Endodermal cell (in vitro differentiated cells): ENCODE measurements at regions not wholly inside any gene's neighbourhood (a gene's known extent, or its start where the extent isn't known, plus 50 kb on each side); places are given as distances from the start of the nearest gene placed in this dataset.

Source experiments
- DNase-seq: peaks from one replicate; pipeline ENCODE4 v3.0.0-alpha.2; 2017
- H3K27ac ChIP-seq: 2 replicates; pipeline ENCODE4 v1.5.1; 2013; ENCODE audit warnings: mild to moderate bottlenecking, low read depth, low read length, moderate library complexity
- H3K27me3 ChIP-seq: 2 replicates; pipeline ENCODE4 v1.6.1; 2013; ENCODE audit warnings: mild to moderate bottlenecking, low read length, moderate library complexity; ENCODE audit not compliant: insufficient read depth, control insufficient read depth, poor library complexity, severe bottlenecking
- H3K36me3 ChIP-seq: 2 replicates; pipeline ENCODE4 v1.7.0; 2013; ENCODE audit warnings: mild to moderate bottlenecking, low read length, moderate library complexity; ENCODE audit not compliant: control insufficient read depth, insufficient read depth
- H3K4me1 ChIP-seq: one replicate; pipeline ENCODE4 v1.7.0; 2013; ENCODE audit warnings: low read length; ENCODE audit not compliant: control insufficient read depth, insufficient read depth
- H3K4me3 ChIP-seq: 2 replicates; pipeline ENCODE4 v1.5.1; 2013; ENCODE audit warnings: mild to moderate bottlenecking, low read length, moderate library complexity
- H3K9ac ChIP-seq: 2 replicates; pipeline ENCODE4 v1.6.1; 2013; ENCODE audit warnings: mild to moderate bottlenecking, low read length, moderate library complexity; ENCODE audit not compliant: poor library complexity, severe bottlenecking; ENCODE audit errors: extremely low read depth
- H3K9me3 ChIP-seq: 2 replicates; pipeline ENCODE4 v1.6.1; 2013; ENCODE audit warnings: mild to moderate bottlenecking, low read length, moderate library complexity; ENCODE audit not compliant: control insufficient read depth
- H3K27ac Mint-ChIP-seq: 2 replicates; pipeline ENCODE4 v1.8.0; 2020; ENCODE audit warnings: mixed read lengths
- H3K27me3 Mint-ChIP-seq: 2 replicates; pipeline ENCODE4 v1.8.0; 2021; ENCODE audit warnings: mild to moderate bottlenecking, mixed read lengths; ENCODE audit not compliant: insufficient read depth
- H3K36me3 Mint-ChIP-seq: 2 replicates; pipeline ENCODE4 v1.8.0; 2020; ENCODE audit warnings: low read depth, mixed read lengths
- H3K4me1 Mint-ChIP-seq: 2 replicates; pipeline ENCODE4 v1.8.0; 2020; ENCODE audit warnings: mixed read lengths
- H3K4me3 Mint-ChIP-seq: 2 replicates; pipeline ENCODE4 v1.8.0; 2020; ENCODE audit warnings: mild to moderate bottlenecking, moderate library complexity, mixed read lengths
- H3K9me3 Mint-ChIP-seq: 2 replicates; pipeline ENCODE4 v1.8.0; 2020; ENCODE audit warnings: mild to moderate bottlenecking, mixed read lengths
- CTCF ChIP-seq: fragments of 200-600 bp; sonication (generic); conservative IDR thresholded peaks from 2 replicates; pipeline ENCODE4 v1.5.0; 2021; ENCODE audit warnings: antibody characterized with exemption, mild to moderate bottlenecking
- WGBS, 2 experiments: methylation state at CpG; one replicate each; pipeline versions ENCODE4 v1.1.5 to v1.1.7; 2013; ENCODE audit warnings: missing lambda C conversion rate in 2 of 2, mixed read lengths in 1 of 2; ENCODE audit not compliant: insufficient coverage in 1 of 2, insufficient read length in 1 of 2; 5-methylcytosine and 5-hydroxymethylcytosine counted together

- no peaks in the 10 kb centered on the region for H3K4me1 Mint-ChIP-seq
- 91 to 94% methylated on average over 6 to 8 of the region's 8 CpGs for WGBS, 2 experiments
- peaks cover 15% of the 10 kb centered on the region for H3K27me3 ChIP-seq
- H3K4me3 Mint-ChIP-seq = no peak overlapping the region
- peaks cover 18% of the 10 kb centered on the region for H3K27me3 Mint-ChIP-seq
- H3K27ac ChIP-seq = no peak overlapping the region
- DNase-seq = no peak
- no peak overlapping the region for H3K27ac Mint-ChIP-seq
- no peak overlapping the region for H3K4me3 ChIP-seq
- TF ChIP-seq CTCF = no peak
- no peak overlapping the region for H3K9ac ChIP-seq
- no peaks in the 10 kb centered on the region for H3K36me3 ChIP-seq
- H3K4me1 ChIP-seq = no peaks in the 10 kb centered on the region
- H3K9me3 ChIP-seq = no peaks in the 10 kb centered on the region
- H3K9me3 Mint-ChIP-seq = no peaks in the 10 kb centered on the region
- H3K36me3 Mint-ChIP-seq = no peaks in the 10 kb centered on the region
Observed at GRCh38 chr13:50720861-50721671, 122.4 kb downstream of the DLEU7 start.

GRCh38 chr13:50721672-50721992, 121.9 kb downstream of the DLEU7 start:
- H3K4me1 Mint-ChIP-seq = no peaks in the 10 kb centered on the region
- H3K27me3 ChIP-seq = peaks cover 12% of the 10 kb centered on the region

GRCh38 chr13:50722440-50723125, 120.9 kb downstream of the DLEU7 start:
- Histone ChIP-seq H3K9me3 (no peaks in the 10 kb centered on the region), H3K27ac (no peak overlapping the region), H3K36me3 (no peaks in the 10 kb centered on the region), H3K27me3 (peaks cover 12% of the 10 kb centered on the region), H3K9ac (no peak overlapping the region), H3K4me1 (no peaks in the 10 kb centered on the region), H3K4me3 (no peak overlapping the region)
- peaks cover 8% of the 10 kb centered on the region for H3K27me3 Mint-ChIP-seq
- no peaks in the 10 kb centered on the region for H3K9me3 Mint-ChIP-seq
- H3K4me3 Mint-ChIP-seq = no peak overlapping the region
- H3K4me1 Mint-ChIP-seq = no peaks in the 10 kb centered on the region
- H3K36me3 Mint-ChIP-seq = no peaks in the 10 kb centered on the region
- WGBS, 2 experiments = 98% methylated on average over 2 of the region's 2 CpGs; no CpG with 5 or more reads in 1 of the 2 experiments
- no peak overlapping the region for H3K27ac Mint-ChIP-seq
- DNase-seq = no peak
- no peak for TF ChIP-seq CTCF

More at GRCh38 chr13:50721672-50721992, 121.9 kb downstream of the DLEU7 start:
- no peaks in the 10 kb centered on the region for H3K9me3 Mint-ChIP-seq
- Histone ChIP-seq H3K9me3 (no peaks in the 10 kb centered on the region), H3K36me3 (no peaks in the 10 kb centered on the region), H3K9ac (no peak overlapping the region), H3K4me1 (no peaks in the 10 kb centered on the region), H3K4me3 (no peak overlapping the region), H3K27ac (no peak overlapping the region)
- H3K27me3 Mint-ChIP-seq = peaks cover 14% of the 10 kb centered on the region
- DNase-seq = no peak
- H3K27ac Mint-ChIP-seq = no peak overlapping the region
- H3K4me3 Mint-ChIP-seq = no peak overlapping the region
- WGBS, 2 experiments = 75% methylated on average over 1 of the region's 1 CpG; no CpG with 5 or more reads in 1 of the 2 experiments
- TF ChIP-seq CTCF = no peak
- H3K36me3 Mint-ChIP-seq = no peaks in the 10 kb centered on the region
